ENCODE measurements at regions not wholly inside any gene's neighbourhood (a gene's known extent, or its start where the extent isn't known, plus 50 kb on each side); places are given as distances from the start of the nearest gene placed in this dataset.

GRCh38 chr13:103734837-103735236, 668.6 kb upstream of the SLC10A2 start:
- TF ChIP-seq EZH2 (IDR thresholded peaks at IDR 0.05; ENCODE audit: borderline replicate concordance) (no peak), CTCF (IDR thresholded peaks at IDR 0.05; ENCODE audit: poor library complexity) (no peak), EZH2phosphoT487 (IDR thresholded peaks at IDR 0.05; ENCODE audit: low read depth, severe bottlenecking, unreplicated experiment) (no peak)

Data from hepatocyte (in vitro differentiated cells).